D721Med (cell line): ENCODE measurements at regions not wholly inside any gene's neighbourhood (a gene's known extent, or its start where the extent isn't known, plus 50 kb on each side); places are given as distances from the start of the nearest gene placed in this dataset.

ENCODE experiments used
- DNase-seq: peaks from one replicate; pipeline ENCODE4 v3.0.0; 2011; ENCODE audit warnings: low spot score; ENCODE audit not compliant: insufficient read length
- FAIRE-seq: peaks from 2 replicates; lab custom pipeline; 2011; peaks lifted over from hg19 to GRCh38; lab: Jason Lieb, UNC
- CTCF ChIP-seq: IDR thresholded peaks from 2 replicates; pipeline ENCODE4 v1.5.1; 2012; ENCODE audit warnings: mild to moderate bottlenecking, control low read depth; ENCODE audit not compliant: insufficient read depth; ENCODE audit errors: missing control alignments

GRCh38 chr5:106171132-106171531, 1499.6 kb downstream of the EFNA5 start:
- FAIRE-seq (no peak), DNase-seq (no peak)
- TF ChIP-seq CTCF = no peak

GRCh38 chr5:106167766-106168165, 1503.0 kb downstream of the EFNA5 start:
- no peak for TF ChIP-seq CTCF
- DNase-seq (no peak), FAIRE-seq (no peak)

GRCh38 chr5:106163233-106163632, 1507.5 kb downstream of the EFNA5 start:
- DNase-seq = no peak
- FAIRE-seq = no peak
- no peak for TF ChIP-seq CTCF

GRCh38 chr5:106159616-106160015, 1511.1 kb downstream of the EFNA5 start:
- no peak for DNase-seq
- no peak for TF ChIP-seq CTCF
- no peak for FAIRE-seq

- FAIRE-seq = no peak
- DNase-seq = no peak
- TF ChIP-seq CTCF = no peak
These were observed 1516.4 kb downstream of the EFNA5 start for GRCh38 chr5:106154280-106154716.

- DNase-seq (no peak), FAIRE-seq (no peak)
- no peak for TF ChIP-seq CTCF
These were observed 1518.2 kb downstream of the EFNA5 start for GRCh38 chr5:106152569-106152968.

- FAIRE-seq = no peak
- DNase-seq = no peak
- no peak for TF ChIP-seq CTCF
These were observed 1528.6 kb downstream of the EFNA5 start for GRCh38 chr5:106142116-106142515.
